ENCODE measurements at regions not wholly inside any gene's neighbourhood (a gene's known extent, or its start where the extent isn't known, plus 50 kb on each side); places are given as distances from the start of the nearest gene placed in this dataset.

GRCh38 chr2:125979886-125980285 lies 676.1 kb upstream of the GYPC start:
- no peak for TF ChIP-seq CTCF (IDR thresholded peaks at IDR 0.05; ENCODE audit: low read depth, low read length)
- Histone ChIP-seq H3K36me3 (no peaks in the 10 kb centered on the region), H3K4me1 (no peaks in the 10 kb centered on the region), H3K4me3 (ENCODE audit: low read depth, low read length) (no peak overlapping the region), H3K27me3 (no peaks in the 10 kb centered on the region), H3K9me3 (no peaks in the 10 kb centered on the region)
- DNase-seq = no peak

- Histone ChIP-seq H3K4me1 (no peaks in the 10 kb centered on the region), H3K9me3 (no peaks in the 10 kb centered on the region)
- TF ChIP-seq CTCF (IDR thresholded peaks at IDR 0.05; ENCODE audit: low read depth, low read length) = no peak
These were observed 672.6 kb upstream of the GYPC start for GRCh38 chr2:125983364-125983763.

GRCh38 chr2:126029316-126029715 lies 626.6 kb upstream of the GYPC start:
- H3K27me3 ChIP-seq = no peaks in the 10 kb centered on the region
- no peak overlapping the region for H3K4me3 ChIP-seq (ENCODE audit: low read depth, low read length)
- no peak for TF ChIP-seq CTCF (IDR thresholded peaks at IDR 0.05; ENCODE audit: low read depth, low read length)
- H3K9me3 ChIP-seq = no peaks in the 10 kb centered on the region
- no peaks in the 10 kb centered on the region for H3K36me3 ChIP-seq
- H3K4me1 ChIP-seq = no peaks in the 10 kb centered on the region
- DNase-seq = no peak

More at GRCh38 chr2:125983364-125983763, 672.6 kb upstream of the GYPC start:
- DNase-seq = no peak
- Histone ChIP-seq H3K36me3 (no peaks in the 10 kb centered on the region), H3K4me3 (ENCODE audit: low read depth, low read length) (no peak overlapping the region), H3K27me3 (no peaks in the 10 kb centered on the region)

- no peak for TF ChIP-seq CTCF (IDR thresholded peaks at IDR 0.05; ENCODE audit: low read depth, low read length)
- H3K27me3 ChIP-seq = no peaks in the 10 kb centered on the region
- no peak overlapping the region for H3K4me3 ChIP-seq (ENCODE audit: low read depth, low read length)
- H3K4me1 ChIP-seq = no peaks in the 10 kb centered on the region
- no peaks in the 10 kb centered on the region for H3K9me3 ChIP-seq
- no peaks in the 10 kb centered on the region for H3K36me3 ChIP-seq
- DNase-seq = no peak
These were observed 617.1 kb upstream of the GYPC start for GRCh38 chr2:126038861-126039260.

GRCh38 chr2:126041391-126042047 lies 614.4 kb upstream of the GYPC start:
- Histone ChIP-seq H3K36me3 (no peaks in the 10 kb centered on the region), H3K4me3 (ENCODE audit: low read depth, low read length) (no peak overlapping the region), H3K27me3 (no peaks in the 10 kb centered on the region), H3K9me3 (no peaks in the 10 kb centered on the region), H3K4me1 (no peaks in the 10 kb centered on the region)
- TF ChIP-seq CTCF (IDR thresholded peaks at IDR 0.05; ENCODE audit: low read depth, low read length) = no peak
- no peak for DNase-seq

- no peak overlapping the region for H3K4me3 ChIP-seq (ENCODE audit: low read depth, low read length)
These were observed 613.9 kb upstream of the GYPC start for GRCh38 chr2:126042089-126042488.

More at GRCh38 chr2:126042089-126042488, 613.9 kb upstream of the GYPC start:
- no peaks in the 10 kb centered on the region for H3K36me3 ChIP-seq
- no peaks in the 10 kb centered on the region for H3K4me1 ChIP-seq
- H3K27me3 ChIP-seq = no peaks in the 10 kb centered on the region
- no peaks in the 10 kb centered on the region for H3K9me3 ChIP-seq
- no peak for TF ChIP-seq CTCF (IDR thresholded peaks at IDR 0.05; ENCODE audit: low read depth, low read length)
- DNase-seq = no peak
